MM.1S (cell line): ENCODE measurements at regions not wholly inside any gene's neighbourhood (a gene's known extent, or its start where the extent isn't known, plus 50 kb on each side); places are given as distances from the start of the nearest gene placed in this dataset.

Experiments
- DNase-seq: peaks from one replicate; pipeline ENCODE4 v3.0.0-alpha.2; 2015
- H2AFZ ChIP-seq: fragments of 300-600 bp; sonication (generic); 2 replicates; pipeline ENCODE4 v1.6.0; 2016; ENCODE audit warnings: antibody characterized with exemption, low read length
- H3F3A ChIP-seq: fragments of 300-600 bp; sonication (generic); 2 replicates; pipeline ENCODE4 v1.6.1; 2016; ENCODE audit warnings: mild to moderate bottlenecking, antibody characterized with exemption, low read length, moderate library complexity, mixed read lengths; ENCODE audit not compliant: insufficient read depth
- H3K27ac ChIP-seq: fragments of 300-600 bp; sonication (generic); 2 replicates; pipeline ENCODE4 v1.5.1; 2016; ENCODE audit warnings: mild to moderate bottlenecking, low read length
- H3K27me3 ChIP-seq: fragments of 300-600 bp; sonication (generic); replicated peaks from 2 replicates; pipeline ENCODE4 v1.6.0; 2016; ENCODE audit warnings: low read length; ENCODE audit not compliant: insufficient read depth
- H3K36me3 ChIP-seq: fragments of 300-600 bp; sonication (generic); replicated peaks from 2 replicates; pipeline ENCODE4 v1.6.1; 2016; ENCODE audit warnings: mild to moderate bottlenecking, low read length, mixed read lengths; ENCODE audit not compliant: insufficient read depth
- H3K4me1 ChIP-seq: fragments of 300-600 bp; sonication (generic); 2 replicates; pipeline ENCODE4 v1.6.1; 2016; ENCODE audit warnings: low read length, mixed read lengths
- H3K4me2 ChIP-seq: fragments of 300-600 bp; sonication (generic); 2 replicates; pipeline ENCODE4 v1.6.0; 2016; ENCODE audit warnings: low read depth, low read length
- H3K4me3 ChIP-seq: fragments of 300-600 bp; sonication (generic); 2 replicates; pipeline ENCODE4 v1.5.1; 2016; ENCODE audit warnings: low read length, mixed read lengths
- H3K79me2 ChIP-seq: fragments of 300-600 bp; sonication (generic); 2 replicates; pipeline ENCODE4 v1.6.1; 2016; ENCODE audit warnings: mixed run types, low read length, mixed read lengths
- H3K9ac ChIP-seq: fragments of 300-600 bp; sonication (generic); 2 replicates; pipeline ENCODE4 v1.6.1; 2016; ENCODE audit warnings: low read length, mixed read lengths
- H3K9me2 ChIP-seq: fragments of 300-600 bp; sonication (generic); replicated peaks from 2 replicates; pipeline ENCODE4 v1.6.1; 2016; ENCODE audit warnings: mild to moderate bottlenecking, low read length, mixed read lengths; ENCODE audit not compliant: insufficient read depth
- H3K9me3 ChIP-seq: fragments of 300-600 bp; sonication (generic); replicated peaks from 2 replicates; pipeline ENCODE4 v1.6.1; 2016; ENCODE audit warnings: mild to moderate bottlenecking, low read length, mixed read lengths; ENCODE audit not compliant: insufficient read depth
- H4K20me1 ChIP-seq: fragments of 300-600 bp; sonication (generic); 2 replicates; pipeline ENCODE4 v1.6.1; 2016; ENCODE audit warnings: mild to moderate bottlenecking, low read length, moderate library complexity, mixed read lengths; ENCODE audit not compliant: insufficient read depth
- CTCF ChIP-seq: fragments of 300-600 bp; sonication (generic); IDR thresholded peaks from 2 replicates; pipeline ENCODE4 v1.5.1; 2016; ENCODE audit warnings: antibody characterized with exemption, low read length, mixed read lengths
- EZH2 ChIP-seq: fragments of 300-600 bp; sonication (generic); optimal IDR thresholded peaks from 2 replicates; pipeline ENCODE3; 2017; ENCODE audit warnings: low read depth, mild to moderate bottlenecking, antibody characterized with exemption, low read length, mixed read lengths
- EZH2phosphoT487 ChIP-seq: fragments of 300-600 bp; sonication (generic); IDR thresholded peaks from 2 replicates; pipeline ENCODE4 v1.6.1; 2018; ENCODE audit warnings: antibody characterized with exemption, low read length

GRCh38 chr18:40930211-40930882, 1024.7 kb upstream of the PIK3C3 start:
- Histone ChIP-seq H3K4me2 (no peak overlapping the region), H3F3A (no peaks in the 10 kb centered on the region), H3K4me1 (no peaks in the 10 kb centered on the region), H3K9ac (no peak overlapping the region), H3K9me3 (no peaks in the 10 kb centered on the region), H3K27me3 (no peaks in the 10 kb centered on the region), H3K79me2 (no peaks in the 10 kb centered on the region), H3K36me3 (no peaks in the 10 kb centered on the region), H3K9me2 (no peaks in the 10 kb centered on the region), H2AFZ (no peak overlapping the region), H3K4me3 (no peak overlapping the region), H3K27ac (no peak overlapping the region), H4K20me1 (no peaks in the 10 kb centered on the region)
- no peak for DNase-seq
- TF ChIP-seq EZH2phosphoT487 (no peak), EZH2 (no peak), CTCF (no peak)

GRCh38 chr18:40929399-40929798, 1025.6 kb upstream of the PIK3C3 start:
- Histone ChIP-seq H3K9me3 (no peaks in the 10 kb centered on the region), H3K9me2 (no peaks in the 10 kb centered on the region), H3F3A (no peaks in the 10 kb centered on the region), H4K20me1 (no peaks in the 10 kb centered on the region), H3K79me2 (no peaks in the 10 kb centered on the region), H3K36me3 (no peaks in the 10 kb centered on the region), H3K4me3 (no peak overlapping the region), H3K27ac (no peak overlapping the region), H3K9ac (no peak overlapping the region), H2AFZ (no peak overlapping the region), H3K4me1 (no peaks in the 10 kb centered on the region), H3K27me3 (no peaks in the 10 kb centered on the region), H3K4me2 (no peak overlapping the region)
- no peak for TF ChIP-seq CTCF
- no peak for TF ChIP-seq EZH2
- TF ChIP-seq EZH2phosphoT487 = no peak
- no peak for DNase-seq

GRCh38 chr18:40926679-40927078, 1028.4 kb upstream of the PIK3C3 start:
- no peak overlapping the region for H2AFZ ChIP-seq
- no peaks in the 10 kb centered on the region for H3K79me2 ChIP-seq
- H3K9ac ChIP-seq = no peak overlapping the region
- no peak overlapping the region for H3K4me2 ChIP-seq
- no peaks in the 10 kb centered on the region for H3K27me3 ChIP-seq
- TF ChIP-seq CTCF (no peak), EZH2 (no peak), EZH2phosphoT487 (no peak)
- no peaks in the 10 kb centered on the region for H3K36me3 ChIP-seq
- no peaks in the 10 kb centered on the region for H3K9me2 ChIP-seq
- no peak for DNase-seq
- H3F3A ChIP-seq = no peaks in the 10 kb centered on the region
- H3K27ac ChIP-seq = no peak overlapping the region
- H4K20me1 ChIP-seq = no peaks in the 10 kb centered on the region
- no peaks in the 10 kb centered on the region for H3K9me3 ChIP-seq
- no peaks in the 10 kb centered on the region for H3K4me1 ChIP-seq
- H3K4me3 ChIP-seq = no peak overlapping the region
